Prostate gland (tissue), 2 donors: ENCODE measurements at regions not wholly inside any gene's neighbourhood (a gene's known extent, or its start where the extent isn't known, plus 50 kb on each side); places are given as distances from the start of the nearest gene placed in this dataset.

ENCODE experiments used
- POLR2A ChIP-seq: fragments of 450-650 bp; IDR thresholded peaks from one replicate; pipeline ENCODE4 v1.6.1; 2016; ENCODE audit warnings: antibody characterized with exemption, mild to moderate bottlenecking
- POLR2AphosphoS5 ChIP-seq: sonication (generic); formaldehyde crosslinking; IDR thresholded peaks from one replicate; pipeline ENCODE4 v1.6.1; 2017; ENCODE audit warnings: antibody characterized with exemption
- TF ChIP-seq, protein P1 (sequence below), 4 experiments: fragments of 200-600 bp in 2 of 4; fragments of 450-650 bp in 2 of 4; sonication (generic) in 2 of 4; IDR thresholded peaks; 1 replicate in 3 of 4; 2 replicates in 1 of 4; pipeline ENCODE4 v1.5.1; 2016 to 2019; ENCODE audit warnings: antibody characterized with exemption in 4 of 4, mild to moderate bottlenecking in 2 of 4, moderate library complexity in 2 of 4

DNA sequence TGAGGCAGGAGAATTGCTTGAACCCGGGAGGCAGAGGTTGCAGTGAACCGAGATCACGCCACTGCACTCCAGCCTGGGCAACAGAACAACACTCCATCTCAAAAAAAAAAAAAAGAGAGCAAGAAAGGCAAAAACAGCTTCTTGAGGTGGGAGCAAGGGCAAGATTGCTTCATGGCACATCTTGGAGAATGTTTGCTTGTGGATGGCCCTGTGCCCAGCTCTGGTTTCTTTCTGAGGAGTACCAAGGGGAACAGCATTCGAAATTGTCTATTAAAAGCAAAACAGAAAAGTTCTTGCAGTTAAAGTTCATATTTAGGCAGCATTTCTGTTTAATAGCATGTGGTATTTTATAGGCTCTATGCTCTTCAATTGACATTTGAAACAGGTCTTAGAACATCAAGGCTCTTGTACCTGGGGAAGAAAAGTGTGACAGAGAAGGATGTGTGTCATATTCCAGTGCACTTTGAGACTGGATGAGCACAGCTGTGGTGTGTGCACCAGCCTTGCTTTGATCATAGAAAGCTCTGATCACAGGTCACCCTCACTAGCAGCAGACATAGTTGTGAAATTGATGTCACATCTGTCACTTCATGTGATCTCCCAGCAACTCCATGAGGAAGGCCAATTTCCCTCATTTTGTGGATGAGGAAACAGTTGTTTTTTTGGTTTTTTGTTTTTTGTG is 154.3 kb downstream of the UXS1 start:
- TF ChIP-seq, protein P1, sequence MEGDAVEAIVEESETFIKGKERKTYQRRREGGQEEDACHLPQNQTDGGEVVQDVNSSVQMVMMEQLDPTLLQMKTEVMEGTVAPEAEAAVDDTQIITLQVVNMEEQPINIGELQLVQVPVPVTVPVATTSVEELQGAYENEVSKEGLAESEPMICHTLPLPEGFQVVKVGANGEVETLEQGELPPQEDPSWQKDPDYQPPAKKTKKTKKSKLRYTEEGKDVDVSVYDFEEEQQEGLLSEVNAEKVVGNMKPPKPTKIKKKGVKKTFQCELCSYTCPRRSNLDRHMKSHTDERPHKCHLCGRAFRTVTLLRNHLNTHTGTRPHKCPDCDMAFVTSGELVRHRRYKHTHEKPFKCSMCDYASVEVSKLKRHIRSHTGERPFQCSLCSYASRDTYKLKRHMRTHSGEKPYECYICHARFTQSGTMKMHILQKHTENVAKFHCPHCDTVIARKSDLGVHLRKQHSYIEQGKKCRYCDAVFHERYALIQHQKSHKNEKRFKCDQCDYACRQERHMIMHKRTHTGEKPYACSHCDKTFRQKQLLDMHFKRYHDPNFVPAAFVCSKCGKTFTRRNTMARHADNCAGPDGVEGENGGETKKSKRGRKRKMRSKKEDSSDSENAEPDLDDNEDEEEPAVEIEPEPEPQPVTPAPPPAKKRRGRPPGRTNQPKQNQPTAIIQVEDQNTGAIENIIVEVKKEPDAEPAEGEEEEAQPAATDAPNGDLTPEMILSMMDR (IDR thresholded peaks at IDR 0.05), result no peak
- TF ChIP-seq POLR2AphosphoS5 (no peak), POLR2A (no peak)
